Stomach (tissue), 4 donors: ENCODE measurements at regions not wholly inside any gene's neighbourhood (a gene's known extent, or its start where the extent isn't known, plus 50 kb on each side); places are given as distances from the start of the nearest gene placed in this dataset.

Source experiments
- EP300 ChIP-seq: sonication (generic); formaldehyde crosslinking; IDR thresholded peaks from one replicate; pipeline ENCODE4 v1.6.1; 2017; ENCODE audit warnings: antibody characterized with exemption
- POLR2A ChIP-seq, 4 donors: fragments of 450-650 bp; IDR thresholded peaks; one replicate each; pipeline ENCODE4 v1.6.1; 2016; ENCODE audit warnings: antibody characterized with exemption in 4 of 4, control low read depth in 2 of 4, mild to moderate bottlenecking in 1 of 4, moderate library complexity in 1 of 4
- POLR2AphosphoS5 ChIP-seq, 3 donors: sonication (generic); formaldehyde crosslinking; IDR thresholded peaks; one replicate each; pipeline ENCODE4 v1.6.1; 2016; ENCODE audit warnings: antibody characterized with exemption in 3 of 3
- TF ChIP-seq, protein P1 (sequence below), 7 experiments: fragments of 450-650 bp in 4 of 7; fragments of 200-600 bp in 3 of 7; sonication (generic) in 3 of 7; IDR thresholded peaks; one replicate each; pipeline ENCODE4 v1.5.1; 2016 to 2019; ENCODE audit warnings: antibody characterized with exemption in 7 of 7, control low read depth in 2 of 7, mild to moderate bottlenecking in 1 of 7

DNA sequence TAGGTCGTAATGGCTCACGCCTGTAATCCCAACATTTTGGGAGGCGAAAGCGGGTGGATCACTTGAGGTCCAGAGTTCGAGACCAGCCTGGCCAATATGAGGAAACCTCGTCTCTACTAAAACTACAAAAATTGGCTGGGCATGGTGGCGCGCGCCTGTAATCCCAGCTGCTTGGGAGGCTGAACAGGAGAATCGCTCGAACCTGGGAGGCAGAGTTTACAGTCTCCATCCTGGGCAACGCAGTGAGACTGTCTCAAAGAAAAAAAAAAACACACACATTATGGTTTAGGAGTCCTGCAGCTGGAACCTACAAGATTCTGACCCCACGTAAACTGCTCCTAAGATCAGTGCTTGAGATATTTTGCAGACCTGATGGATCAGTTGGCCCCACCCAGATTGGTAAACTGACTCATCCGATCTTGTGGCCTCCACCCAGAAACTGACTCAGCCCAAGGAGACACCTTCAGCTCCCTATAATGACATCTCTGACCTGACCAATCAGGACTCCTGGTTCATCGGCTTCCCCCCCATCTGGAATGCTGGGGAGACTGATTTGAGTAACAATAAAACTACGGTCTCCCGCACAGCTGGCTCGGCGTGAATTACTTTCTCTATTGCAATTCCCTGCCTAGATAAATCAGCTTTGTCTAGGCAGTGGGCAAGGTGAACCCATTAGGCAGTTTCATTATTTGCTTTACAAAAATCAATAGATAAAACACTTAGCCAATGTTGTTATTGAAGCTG lies 96.2 kb upstream of the BTN3A2 start:
- TF ChIP-seq, protein P1, sequence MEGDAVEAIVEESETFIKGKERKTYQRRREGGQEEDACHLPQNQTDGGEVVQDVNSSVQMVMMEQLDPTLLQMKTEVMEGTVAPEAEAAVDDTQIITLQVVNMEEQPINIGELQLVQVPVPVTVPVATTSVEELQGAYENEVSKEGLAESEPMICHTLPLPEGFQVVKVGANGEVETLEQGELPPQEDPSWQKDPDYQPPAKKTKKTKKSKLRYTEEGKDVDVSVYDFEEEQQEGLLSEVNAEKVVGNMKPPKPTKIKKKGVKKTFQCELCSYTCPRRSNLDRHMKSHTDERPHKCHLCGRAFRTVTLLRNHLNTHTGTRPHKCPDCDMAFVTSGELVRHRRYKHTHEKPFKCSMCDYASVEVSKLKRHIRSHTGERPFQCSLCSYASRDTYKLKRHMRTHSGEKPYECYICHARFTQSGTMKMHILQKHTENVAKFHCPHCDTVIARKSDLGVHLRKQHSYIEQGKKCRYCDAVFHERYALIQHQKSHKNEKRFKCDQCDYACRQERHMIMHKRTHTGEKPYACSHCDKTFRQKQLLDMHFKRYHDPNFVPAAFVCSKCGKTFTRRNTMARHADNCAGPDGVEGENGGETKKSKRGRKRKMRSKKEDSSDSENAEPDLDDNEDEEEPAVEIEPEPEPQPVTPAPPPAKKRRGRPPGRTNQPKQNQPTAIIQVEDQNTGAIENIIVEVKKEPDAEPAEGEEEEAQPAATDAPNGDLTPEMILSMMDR (IDR thresholded peaks at IDR 0.05) = no peak
- TF ChIP-seq POLR2A (IDR thresholded peaks at IDR 0.05) (no peak), POLR2AphosphoS5 (IDR thresholded peaks at IDR 0.05) (no peak), EP300 (no peak)
